AG10803 (cell line): ENCODE measurements at regions not wholly inside any gene's neighbourhood (a gene's known extent, or its start where the extent isn't known, plus 50 kb on each side); places are given as distances from the start of the nearest gene placed in this dataset.
"Not testable (repeated sequence)": the region's sequence is repeated elsewhere in the genome, so short reads cannot be mapped to it uniquely, and the experiment has no call there.

Experiments used
- DNase-seq: peaks from one replicate; pipeline ENCODE4 v3.0.0; 2010; ENCODE audit warnings: low read depth
- H3K4me3 ChIP-seq: 2 replicates; pipeline ENCODE4 v1.5.1; 2011; ENCODE audit warnings: mild to moderate bottlenecking, low read length, control low read depth
- TF ChIP-seq, protein P1 (sequence below): conservative IDR thresholded peaks from 2 replicates; pipeline ENCODE4 v1.5.1; 2011; ENCODE audit warnings: mild to moderate bottlenecking, low read length, control low read depth, inconsistent platforms

GRCh38 chrX:103428525-103428924 lies 52.2 kb downstream of the BEX3 start:
- H3K4me3 ChIP-seq = no peak overlapping the region
- no peak for DNase-seq
- TF ChIP-seq, protein P1, sequence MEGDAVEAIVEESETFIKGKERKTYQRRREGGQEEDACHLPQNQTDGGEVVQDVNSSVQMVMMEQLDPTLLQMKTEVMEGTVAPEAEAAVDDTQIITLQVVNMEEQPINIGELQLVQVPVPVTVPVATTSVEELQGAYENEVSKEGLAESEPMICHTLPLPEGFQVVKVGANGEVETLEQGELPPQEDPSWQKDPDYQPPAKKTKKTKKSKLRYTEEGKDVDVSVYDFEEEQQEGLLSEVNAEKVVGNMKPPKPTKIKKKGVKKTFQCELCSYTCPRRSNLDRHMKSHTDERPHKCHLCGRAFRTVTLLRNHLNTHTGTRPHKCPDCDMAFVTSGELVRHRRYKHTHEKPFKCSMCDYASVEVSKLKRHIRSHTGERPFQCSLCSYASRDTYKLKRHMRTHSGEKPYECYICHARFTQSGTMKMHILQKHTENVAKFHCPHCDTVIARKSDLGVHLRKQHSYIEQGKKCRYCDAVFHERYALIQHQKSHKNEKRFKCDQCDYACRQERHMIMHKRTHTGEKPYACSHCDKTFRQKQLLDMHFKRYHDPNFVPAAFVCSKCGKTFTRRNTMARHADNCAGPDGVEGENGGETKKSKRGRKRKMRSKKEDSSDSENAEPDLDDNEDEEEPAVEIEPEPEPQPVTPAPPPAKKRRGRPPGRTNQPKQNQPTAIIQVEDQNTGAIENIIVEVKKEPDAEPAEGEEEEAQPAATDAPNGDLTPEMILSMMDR = no peak

GRCh38 chrX:103429026-103429425 lies 52.7 kb downstream of the BEX3 start:
- H3K4me3 ChIP-seq, DNase-seq: not testable (repeated sequence)

- TF ChIP-seq, protein P1 = no peak
- H3K4me3 ChIP-seq = no peak overlapping the region
- DNase-seq = no peak
Observed at GRCh38 chrX:103431316-103431715, 55.0 kb downstream of the BEX3 start.

DNA sequence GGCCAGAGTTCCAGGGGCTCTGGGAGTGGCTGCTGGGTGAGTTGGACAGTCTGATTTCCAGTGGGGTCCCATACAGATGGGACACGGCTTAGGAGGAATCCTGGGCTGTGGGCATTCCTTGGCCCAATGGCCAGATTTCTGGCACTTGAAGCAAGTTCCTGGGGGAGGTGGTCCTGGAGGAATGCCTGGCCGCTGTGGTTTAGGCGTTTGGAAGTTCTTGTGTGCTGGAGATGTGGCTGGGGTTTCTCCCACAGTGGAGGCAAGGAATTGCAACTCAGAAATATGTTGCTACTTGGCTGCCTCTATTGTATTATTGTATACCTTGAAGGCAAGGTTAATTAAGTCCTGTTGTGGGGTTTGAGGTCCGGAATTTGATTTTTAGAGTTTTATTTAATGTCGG lies 56.5 kb downstream of the BEX3 start:
- DNase-seq, H3K4me3 ChIP-seq: not testable (repeated sequence)

DNA sequence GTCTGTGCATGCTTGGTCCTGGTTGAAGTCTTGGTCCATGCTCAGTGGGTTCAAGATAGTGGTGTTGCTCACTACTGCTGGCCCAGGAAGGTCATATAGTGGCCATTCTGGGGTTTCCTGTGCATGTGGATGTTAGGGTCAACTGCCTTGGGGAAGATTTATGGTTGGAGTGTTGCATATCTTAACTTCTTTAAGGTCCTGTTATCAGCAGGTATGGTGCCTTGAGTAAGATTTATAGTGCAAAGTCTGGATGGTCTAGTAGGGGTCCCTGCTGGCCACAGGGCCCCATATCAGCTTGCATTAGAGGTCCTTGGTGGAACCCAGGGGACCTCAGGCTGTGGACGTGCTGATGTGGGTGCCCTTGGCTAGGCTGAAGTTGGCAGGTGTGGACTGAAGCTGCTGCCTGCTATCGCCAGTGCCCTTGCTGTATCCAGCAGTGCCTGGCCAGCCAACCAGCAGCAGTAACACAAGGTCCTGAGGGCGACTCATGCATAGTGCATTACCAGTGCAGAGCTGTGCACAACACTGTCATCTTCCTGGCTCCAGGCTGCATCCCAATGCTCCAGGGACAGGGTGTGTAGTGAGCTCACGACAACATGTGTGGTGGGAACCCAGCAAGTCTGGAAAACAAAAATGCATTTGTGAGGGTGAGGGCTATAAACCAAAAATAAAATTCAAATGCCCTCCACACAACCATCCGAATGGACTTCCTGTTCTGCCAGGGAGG lies 61.0 kb downstream of the BEX3 start:
- TF ChIP-seq, protein P1 = no peak
- no peak overlapping the region for H3K4me3 ChIP-seq
- no peak for DNase-seq

DNA sequence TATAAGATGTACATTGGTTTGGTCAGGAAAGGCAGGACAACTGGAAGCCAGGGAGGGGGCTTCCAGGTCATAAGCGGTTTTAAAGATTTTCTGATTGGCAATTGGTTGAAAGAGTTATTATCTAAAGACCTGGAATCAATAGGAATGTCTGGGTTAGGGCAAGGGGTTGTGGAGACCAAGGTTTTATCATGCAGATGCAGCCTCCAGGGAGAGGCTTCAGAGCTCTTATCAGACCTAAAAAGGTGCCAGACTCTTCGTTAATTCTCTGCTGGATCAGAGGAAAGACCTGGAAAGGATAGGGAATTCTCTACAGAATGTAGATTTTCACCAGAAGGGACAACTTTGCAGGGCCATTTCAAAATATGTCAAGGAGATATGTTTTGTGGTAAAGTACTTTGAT lies 62.8 kb downstream of the BEX3 start:
- H3K4me3 ChIP-seq = no peak overlapping the region
- TF ChIP-seq, protein P1 = no peak
- DNase-seq = no peak

DNA sequence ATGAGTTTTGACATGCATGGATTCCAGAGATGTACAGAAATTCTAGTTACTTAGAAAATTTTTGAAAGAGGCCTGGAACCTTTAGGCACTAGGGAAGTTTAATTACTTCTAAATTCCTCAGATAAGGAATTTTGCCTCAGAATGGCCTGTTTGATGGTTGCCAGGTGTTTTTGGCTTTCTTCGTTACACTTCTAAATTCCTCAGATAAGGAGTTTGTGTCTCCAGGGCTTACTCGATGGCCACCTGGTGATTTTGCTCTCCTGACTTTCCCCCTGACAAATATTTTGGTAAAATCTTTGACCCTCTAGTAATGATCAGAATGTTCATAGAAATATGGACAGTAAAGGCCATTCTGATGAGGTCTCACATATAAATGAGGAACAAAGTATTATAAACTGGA lies 64.3 kb downstream of the BEX3 start:
- TF ChIP-seq, protein P1 = no peak
- H3K4me3 ChIP-seq = no peak overlapping the region
- no peak for DNase-seq

- TF ChIP-seq, protein P1 = no peak
- DNase-seq = no peak
- H3K4me3 ChIP-seq = no peak overlapping the region
Observed at GRCh38 chrX:103441878-103442535, 65.7 kb downstream of the BEX3 start.
